COLO668 (cell line): ENCODE measurements at regions not wholly inside any gene's neighbourhood (a gene's known extent, or its start where the extent isn't known, plus 50 kb on each side); places are given as distances from the start of the nearest gene placed in this dataset.

ENCODE experiments used
- DNase-seq: peaks from one replicate; lab custom pipeline; 2025; ENCODE audit not compliant: unreplicated experiment; lab: John Stamatoyannopoulos, UW

- no peak for DNase-seq
These were observed 99.9 kb upstream of the IL6 start for GRCh38 chr7:22627136-22627535.

GRCh38 chr7:22625251-22625650 is 101.7 kb upstream of the IL6 start:
- DNase-seq = no peak

- DNase-seq = no peak
These were observed 102.2 kb upstream of the IL6 start for GRCh38 chr7:22624781-22625180.

- DNase-seq = no peak
These were observed 104.7 kb upstream of the IL6 start for GRCh38 chr7:22622116-22622785.

GRCh38 chr7:22618528-22618927 is 108.5 kb upstream of the IL6 start:
- no peak for DNase-seq

GRCh38 chr7:22617166-22617565 is 109.8 kb upstream of the IL6 start:
- no peak for DNase-seq

- DNase-seq = no peak
These were observed 113.5 kb upstream of the IL6 start for GRCh38 chr7:22613496-22613895.

- no peak for DNase-seq
These were observed 112.8 kb upstream of the STEAP1B start for GRCh38 chr7:22612776-22613175.

- DNase-seq = no peak
These were observed 111.7 kb upstream of the STEAP1B start for GRCh38 chr7:22611758-22612079.

GRCh38 chr7:22610951-22611757 is 111.2 kb upstream of the STEAP1B start:
- DNase-seq = no peak

- DNase-seq = no peak
These were observed 110.3 kb upstream of the STEAP1B start for GRCh38 chr7:22610263-22610662.

GRCh38 chr7:22607180-22607579 is 107.2 kb upstream of the STEAP1B start:
- DNase-seq = no peak

GRCh38 chr7:22604246-22604645 is 104.3 kb upstream of the STEAP1B start:
- DNase-seq = no peak

- DNase-seq = no peak
These were observed 102.0 kb upstream of the STEAP1B start for GRCh38 chr7:22601812-22602565.

- DNase-seq = no peak
These were observed 101.4 kb upstream of the STEAP1B start for GRCh38 chr7:22601408-22601807.

- no peak for DNase-seq
These were observed 101.0 kb upstream of the STEAP1B start for GRCh38 chr7:22601003-22601402.

- DNase-seq = no peak
These were observed 98.4 kb upstream of the STEAP1B start for GRCh38 chr7:22598318-22598920.

- no peak for DNase-seq
These were observed 97.9 kb upstream of the STEAP1B start for GRCh38 chr7:22597844-22598243.

GRCh38 chr7:22596763-22597400 is 96.9 kb upstream of the STEAP1B start:
- no peak for DNase-seq

- DNase-seq = peak; percentile 70
These were observed 94.0 kb upstream of the STEAP1B start for GRCh38 chr7:22594020-22594419.

GRCh38 chr7:22591271-22591670 is 91.3 kb upstream of the STEAP1B start:
- no peak for DNase-seq
